ENCODE measurements at regions not wholly inside any gene's neighbourhood (a gene's known extent, or its start where the extent isn't known, plus 50 kb on each side); places are given as distances from the start of the nearest gene placed in this dataset.

DNA sequence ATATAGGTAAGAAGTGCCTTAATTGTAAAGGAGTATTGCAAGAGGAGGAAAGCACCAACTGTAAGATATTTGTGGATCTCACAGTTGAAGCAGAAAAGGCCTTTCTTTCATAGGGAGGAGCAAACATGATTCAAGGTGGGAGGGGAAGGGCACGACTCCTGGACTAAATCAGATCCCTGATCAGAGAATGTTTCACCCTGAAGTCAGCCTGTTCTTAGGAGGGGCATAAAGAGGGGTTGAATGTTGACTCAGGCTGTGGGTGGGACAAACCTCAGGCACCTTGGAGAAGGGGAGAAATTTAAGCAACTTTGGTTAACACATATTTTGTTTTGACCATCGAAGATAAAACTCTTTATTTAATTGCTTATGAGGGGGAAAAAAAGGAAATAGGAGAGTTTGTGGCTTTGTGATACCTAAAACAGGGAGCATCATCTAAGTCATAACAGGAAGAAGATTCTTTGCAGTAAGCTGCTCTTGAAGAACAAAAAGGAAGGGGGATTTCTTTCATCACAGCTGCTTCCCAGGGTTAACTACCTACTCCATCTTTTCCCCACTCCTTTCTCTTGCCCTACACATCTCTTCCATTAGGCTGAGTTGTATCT, 158.6 kb upstream of the ZNF267 start:
- peak overlapping the region; percentile 82 for H3K4me2 ChIP-seq (ENCODE audit: low read length)
- H4K20me1 ChIP-seq (ENCODE audit: insufficient read depth, low read length) = 0 out of 2 replicates have a peak, but pooled peaks cover 8% of the 10 kb centered on the region
- no TSS peak for BruUV-seq (replicated peaks)
- H3K9me2 ChIP-seq (ENCODE audit: insufficient read depth, low read length) = no peaks in the 10 kb centered on the region
- peak overlapping the region; percentile 92 for H3K4me3 ChIP-seq (ENCODE audit: low read depth, low read length, poor library complexity, severe bottlenecking)
- no peaks in the 10 kb centered on the region for H3K9me3 ChIP-seq (ENCODE audit: low read length)
- H2AFZ ChIP-seq (ENCODE audit: low read length) = no peak overlapping the region
- TF ChIP-seq, protein P1, sequence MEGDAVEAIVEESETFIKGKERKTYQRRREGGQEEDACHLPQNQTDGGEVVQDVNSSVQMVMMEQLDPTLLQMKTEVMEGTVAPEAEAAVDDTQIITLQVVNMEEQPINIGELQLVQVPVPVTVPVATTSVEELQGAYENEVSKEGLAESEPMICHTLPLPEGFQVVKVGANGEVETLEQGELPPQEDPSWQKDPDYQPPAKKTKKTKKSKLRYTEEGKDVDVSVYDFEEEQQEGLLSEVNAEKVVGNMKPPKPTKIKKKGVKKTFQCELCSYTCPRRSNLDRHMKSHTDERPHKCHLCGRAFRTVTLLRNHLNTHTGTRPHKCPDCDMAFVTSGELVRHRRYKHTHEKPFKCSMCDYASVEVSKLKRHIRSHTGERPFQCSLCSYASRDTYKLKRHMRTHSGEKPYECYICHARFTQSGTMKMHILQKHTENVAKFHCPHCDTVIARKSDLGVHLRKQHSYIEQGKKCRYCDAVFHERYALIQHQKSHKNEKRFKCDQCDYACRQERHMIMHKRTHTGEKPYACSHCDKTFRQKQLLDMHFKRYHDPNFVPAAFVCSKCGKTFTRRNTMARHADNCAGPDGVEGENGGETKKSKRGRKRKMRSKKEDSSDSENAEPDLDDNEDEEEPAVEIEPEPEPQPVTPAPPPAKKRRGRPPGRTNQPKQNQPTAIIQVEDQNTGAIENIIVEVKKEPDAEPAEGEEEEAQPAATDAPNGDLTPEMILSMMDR (conservative IDR thresholded peaks at IDR 0.05; ENCODE audit: low read length) = no peak
- TF ChIP-seq EZH2phosphoT487 (IDR thresholded peaks at IDR 0.05; ENCODE audit: borderline replicate concordance, low read depth, low read length) = no peak
- ChIA-PET POLR2A (interaction anchor here (0.6 kb wide), 1 partner anchor 19 kb away, joined by 3 read pairs; no protein-coding TSS in a partner anchor), CTCF (ENCODE audit: unreplicated experiment) (interaction anchor here (0.5 kb wide), 1 partner anchor 122 kb away, joined by 3 read pairs; no protein-coding TSS in a partner anchor)
- intact Hi-C loops (cut with micrococcal nuclease; ENCODE audit: unreplicated experiment) = no loop called here
- peaks cover 45% of the 10 kb centered on the region for H3K36me3 ChIP-seq (ENCODE audit: insufficient read depth, low read length)
- peaks cover 24% of the 10 kb centered on the region for H3K4me1 ChIP-seq (ENCODE audit: insufficient read depth, low read length, poor library complexity, severe bottlenecking)
- peak; percentile 18 for DNase-seq (ENCODE audit: low spot score)
- peaks cover 19% of the 10 kb centered on the region; the same call in 1 of the 2 replicates for H3K79me2 ChIP-seq (ENCODE audit: insufficient read depth, low read depth, low read length)
- peak overlapping the region; percentile 27 for H3K27ac ChIP-seq (ENCODE audit: low read depth, low read length, poor library complexity, severe bottlenecking)

DNA sequence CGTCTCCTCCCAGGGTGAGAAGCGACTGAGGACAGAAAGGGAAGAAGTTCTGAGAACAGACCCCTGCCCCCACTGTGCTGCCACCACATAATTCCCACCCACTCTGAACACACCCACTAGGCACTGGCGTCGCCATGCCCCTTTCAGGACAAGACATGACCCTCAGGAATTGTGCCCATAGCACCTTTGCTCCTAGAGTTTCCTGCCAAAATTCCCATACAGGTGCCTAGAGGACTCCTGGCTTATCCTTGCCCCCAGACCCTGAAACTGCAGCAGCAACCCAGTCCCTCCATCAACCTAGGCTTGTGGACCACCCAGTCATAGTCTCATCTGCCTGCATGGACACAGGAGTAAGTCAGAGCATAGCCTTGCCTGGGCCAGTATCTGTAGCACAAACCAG, 157.7 kb upstream of the ZNF267 start:
- H3K9me3 ChIP-seq (ENCODE audit: low read length) = no peaks in the 10 kb centered on the region
- TF ChIP-seq, protein P1 (conservative IDR thresholded peaks at IDR 0.05; ENCODE audit: low read length) = no peak
- no peak for TF ChIP-seq EZH2phosphoT487 (IDR thresholded peaks at IDR 0.05; ENCODE audit: borderline replicate concordance, low read depth, low read length)
- peaks cover 24% of the 10 kb centered on the region for H3K4me1 ChIP-seq (ENCODE audit: insufficient read depth, low read length, poor library complexity, severe bottlenecking)
- peaks cover 19% of the 10 kb centered on the region; the same call in 1 of the 2 replicates for H3K79me2 ChIP-seq (ENCODE audit: insufficient read depth, low read depth, low read length)
- H3K27ac ChIP-seq (ENCODE audit: low read depth, low read length, poor library complexity, severe bottlenecking) = no peak overlapping the region
- BruUV-seq (replicated peaks) = no TSS peak
- no peaks in the 10 kb centered on the region for H3K9me2 ChIP-seq (ENCODE audit: insufficient read depth, low read length)
- peaks cover 45% of the 10 kb centered on the region for H3K36me3 ChIP-seq (ENCODE audit: insufficient read depth, low read length)
- CTCF ChIA-PET (ENCODE audit: unreplicated experiment) = no interaction called here
- 0 out of 2 replicates have a peak, but pooled peaks cover 8% of the 10 kb centered on the region for H4K20me1 ChIP-seq (ENCODE audit: insufficient read depth, low read length)
- intact Hi-C loops (cut with micrococcal nuclease; ENCODE audit: unreplicated experiment) = no loop called here
- H2AFZ ChIP-seq (ENCODE audit: low read length) = no peak overlapping the region
- H3K4me2 ChIP-seq (ENCODE audit: low read length) = no peak overlapping the region
- no peak overlapping the region for H3K4me3 ChIP-seq (ENCODE audit: low read depth, low read length, poor library complexity, severe bottlenecking)
- no peak for DNase-seq (ENCODE audit: low spot score)
- POLR2A ChIA-PET = no interaction called here

DNA sequence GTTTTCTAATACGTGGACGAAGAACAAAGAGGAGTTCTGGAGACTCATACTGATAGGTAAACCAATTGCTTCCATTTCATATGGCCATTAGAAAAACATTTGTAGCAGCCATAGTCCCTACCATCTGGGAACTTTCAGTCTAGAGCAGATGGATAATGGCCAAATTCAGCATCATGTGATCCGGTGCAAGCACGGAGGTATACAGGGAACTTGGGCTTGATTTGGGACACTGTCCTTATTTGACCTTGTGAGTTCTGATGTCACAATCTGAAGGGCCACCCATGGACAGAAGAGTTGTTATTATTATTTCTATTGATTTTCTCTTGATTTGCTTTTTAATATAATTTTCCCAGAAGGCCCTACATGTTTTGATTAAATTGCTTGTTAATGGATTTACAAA, 154.6 kb upstream of the ZNF267 start:
- POLR2A ChIA-PET = no interaction called here

More for the DNA sequence above, 154.6 kb upstream of the ZNF267 start:
- Histone ChIP-seq H3K79me2 (ENCODE audit: insufficient read depth, low read depth, low read length) (peaks cover 15% of the 10 kb centered on the region; the same call in 1 of the 2 replicates), H3K36me3 (ENCODE audit: insufficient read depth, low read length) (peaks cover 57% of the 10 kb centered on the region), H3K4me3 (ENCODE audit: low read depth, low read length, poor library complexity, severe bottlenecking) (no peak overlapping the region), H3K27ac (ENCODE audit: low read depth, low read length, poor library complexity, severe bottlenecking) (no peak overlapping the region), H3K4me2 (ENCODE audit: low read length) (no peak overlapping the region), H2AFZ (ENCODE audit: low read length) (no peak overlapping the region), H3K4me1 (ENCODE audit: insufficient read depth, low read length, poor library complexity, severe bottlenecking) (peaks cover 18% of the 10 kb centered on the region), H3K9me2 (ENCODE audit: insufficient read depth, low read length) (no peaks in the 10 kb centered on the region), H3K9me3 (ENCODE audit: low read length) (no peaks in the 10 kb centered on the region), H4K20me1 (ENCODE audit: insufficient read depth, low read length) (0 out of 2 replicates have a peak, but pooled peaks cover 7% of the 10 kb centered on the region)
- no TSS peak for BruUV-seq (replicated peaks)
- CTCF ChIA-PET (ENCODE audit: unreplicated experiment) = no interaction called here
- intact Hi-C loops (cut with micrococcal nuclease; ENCODE audit: unreplicated experiment) = no loop called here
- TF ChIP-seq, protein P1 (conservative IDR thresholded peaks at IDR 0.05; ENCODE audit: low read length) = no peak
- TF ChIP-seq EZH2phosphoT487 (IDR thresholded peaks at IDR 0.05; ENCODE audit: borderline replicate concordance, low read depth, low read length) = no peak
- DNase-seq (ENCODE audit: low spot score) = no peak
